OCI-LY3 (cell line): ENCODE measurements at regions not wholly inside any gene's neighbourhood (a gene's known extent, or its start where the extent isn't known, plus 50 kb on each side); places are given as distances from the start of the nearest gene placed in this dataset.

Source experiments
- H2AFZ ChIP-seq: fragments of 200-600, 300-600 bp; shearing (Covaris generic); 2 replicates; pipeline ENCODE4 v1.6.0; 2014; ENCODE audit warnings: antibody characterized with exemption, low read depth, low read length
- H3K27ac ChIP-seq: fragments of 200-600, 300-600 bp; sonication (generic); 2 replicates; pipeline ENCODE4 v1.5.1; 2014; ENCODE audit warnings: mild to moderate bottlenecking, low read length, moderate library complexity, mixed read lengths
- H3K27me3 ChIP-seq: fragments of 200-600, 300-600 bp; sonication (generic); 2 replicates; pipeline ENCODE4 v1.6.1; 2014; ENCODE audit warnings: low read depth, low read length, mixed read lengths
- H3K36me3 ChIP-seq: fragments of 200-600, 300-600 bp; sonication (generic); replicated peaks from 2 replicates; pipeline ENCODE3; 2014; ENCODE audit warnings: low read depth, low read length, mixed read lengths
- H3K4me1 ChIP-seq: fragments of 300-600, 200-600 bp; sonication (generic); 2 replicates; pipeline ENCODE4 v1.6.1; 2014; ENCODE audit warnings: low read length, mixed read lengths
- H3K4me2 ChIP-seq: fragments of 200-600, 300-600 bp; sonication (generic); 2 replicates; pipeline ENCODE4 v1.6.1; 2014; ENCODE audit warnings: low read length, mixed read lengths
- H3K4me3 ChIP-seq: fragments of 300-600, 200-600 bp; sonication (generic); 2 replicates; pipeline ENCODE4 v1.5.1; 2014; ENCODE audit warnings: antibody characterized with exemption, mild to moderate bottlenecking, low read length, moderate library complexity
- H3K79me2 ChIP-seq: fragments of 300-600, 200-600 bp; shearing (Covaris generic); 2 replicates; pipeline ENCODE4 v1.6.1; 2014; ENCODE audit warnings: mild to moderate bottlenecking, low read length, mixed read lengths
- H3K9ac ChIP-seq: fragments of 300-600, 200-600 bp; shearing (Covaris generic); 2 replicates; pipeline ENCODE4 v1.6.0; 2014; ENCODE audit warnings: mild to moderate bottlenecking, low read length, moderate library complexity
- H3K9me3 ChIP-seq: fragments of 200-600, 300-600 bp; shearing (Covaris generic); 2 replicates; pipeline ENCODE4 v1.6.1; 2014; ENCODE audit warnings: low read length, mixed read lengths; ENCODE audit not compliant: insufficient read depth
- H4K20me1 ChIP-seq: fragments of 200-600, 300-600 bp; sonication (generic); 2 replicates; pipeline ENCODE4 v1.6.1; 2016; ENCODE audit warnings: low read length, mixed read lengths; ENCODE audit not compliant: insufficient read depth
- CTCF ChIP-seq: fragments of 200-600, 300-600 bp; sonication (generic); IDR thresholded peaks from 2 replicates; pipeline ENCODE4 v1.5.1; 2014; ENCODE audit warnings: antibody characterized with exemption, low read length, low read depth
- EZH2phosphoT487 ChIP-seq: fragments of 200-600 bp; shearing (Covaris generic); IDR thresholded peaks from 2 replicates; pipeline ENCODE4 v1.6.1; 2018; ENCODE audit warnings: antibody characterized with exemption, mixed run types, low read depth

GRCh38 chr4:179331362-179331761, 1889.1 kb upstream of the AGA start:
- no peaks in the 10 kb centered on the region for H4K20me1 ChIP-seq
- H3K79me2 ChIP-seq = no peaks in the 10 kb centered on the region
- H3K4me3 ChIP-seq = no peak overlapping the region
- TF ChIP-seq CTCF = no peak
- TF ChIP-seq EZH2phosphoT487 = no peak
- no peak overlapping the region for H3K27ac ChIP-seq
- H3K4me1 ChIP-seq = no peaks in the 10 kb centered on the region
- H3K9me3 ChIP-seq = no peaks in the 10 kb centered on the region
- H3K36me3 ChIP-seq = no peaks in the 10 kb centered on the region
- H3K4me2 ChIP-seq = no peak overlapping the region
- H2AFZ ChIP-seq = no peak overlapping the region
- no peak overlapping the region for H3K9ac ChIP-seq
- H3K27me3 ChIP-seq = no peaks in the 10 kb centered on the region

- H3K27ac ChIP-seq = no peak overlapping the region
- TF ChIP-seq CTCF (no peak), EZH2phosphoT487 (no peak)
- no peak overlapping the region for H3K4me2 ChIP-seq
- no peaks in the 10 kb centered on the region for H4K20me1 ChIP-seq
- H3K27me3 ChIP-seq = no peaks in the 10 kb centered on the region
- no peaks in the 10 kb centered on the region for H3K79me2 ChIP-seq
- no peaks in the 10 kb centered on the region for H3K36me3 ChIP-seq
- no peak overlapping the region for H3K4me3 ChIP-seq
- H2AFZ ChIP-seq = no peak overlapping the region
- no peak overlapping the region for H3K9ac ChIP-seq
- no peaks in the 10 kb centered on the region for H3K9me3 ChIP-seq
- no peaks in the 10 kb centered on the region for H3K4me1 ChIP-seq
Observed at GRCh38 chr4:179344861-179345260, 1902.6 kb upstream of the AGA start.

- no peaks in the 10 kb centered on the region for H3K79me2 ChIP-seq
- TF ChIP-seq EZH2phosphoT487 (no peak), CTCF (no peak)
- H3K27ac ChIP-seq = no peak overlapping the region
- H3K9ac ChIP-seq = no peak overlapping the region
- H3K9me3 ChIP-seq = no peaks in the 10 kb centered on the region; the same call in 1 of the 2 replicates
- H3K4me1 ChIP-seq = no peaks in the 10 kb centered on the region
- H2AFZ ChIP-seq = no peak overlapping the region
- H3K4me3 ChIP-seq = no peak overlapping the region
- no peaks in the 10 kb centered on the region for H3K36me3 ChIP-seq
- no peak overlapping the region for H3K4me2 ChIP-seq
- H3K27me3 ChIP-seq = no peaks in the 10 kb centered on the region
- no peaks in the 10 kb centered on the region for H4K20me1 ChIP-seq
Observed at GRCh38 chr4:179352221-179352620, 1910.0 kb upstream of the AGA start.

GRCh38 chr4:179353786-179354185, 1911.5 kb upstream of the AGA start:
- Histone ChIP-seq H3K9ac (no peak overlapping the region), H2AFZ (no peak overlapping the region), H3K4me2 (no peak overlapping the region), H4K20me1 (no peaks in the 10 kb centered on the region), H3K9me3 (no peaks in the 10 kb centered on the region; the same call in 1 of the 2 replicates), H3K4me1 (no peaks in the 10 kb centered on the region), H3K27me3 (no peaks in the 10 kb centered on the region), H3K4me3 (no peak overlapping the region), H3K27ac (no peak overlapping the region), H3K79me2 (no peaks in the 10 kb centered on the region), H3K36me3 (no peaks in the 10 kb centered on the region)
- no peak for TF ChIP-seq EZH2phosphoT487
- no peak for TF ChIP-seq CTCF
